GM19025 (cell line): ENCODE measurements at regions not wholly inside any gene's neighbourhood (a gene's known extent, or its start where the extent isn't known, plus 50 kb on each side); places are given as distances from the start of the nearest gene placed in this dataset.

ENCODE experiments used
- ATAC-seq: cut with Tn5 transposase; IDR thresholded peaks from one replicate; pipeline ENCODE4 v1.9.1; 2021; ENCODE audit warnings: mild to moderate bottlenecking, low read depth, moderate library complexity; ENCODE audit not compliant: unreplicated experiment

DNA sequence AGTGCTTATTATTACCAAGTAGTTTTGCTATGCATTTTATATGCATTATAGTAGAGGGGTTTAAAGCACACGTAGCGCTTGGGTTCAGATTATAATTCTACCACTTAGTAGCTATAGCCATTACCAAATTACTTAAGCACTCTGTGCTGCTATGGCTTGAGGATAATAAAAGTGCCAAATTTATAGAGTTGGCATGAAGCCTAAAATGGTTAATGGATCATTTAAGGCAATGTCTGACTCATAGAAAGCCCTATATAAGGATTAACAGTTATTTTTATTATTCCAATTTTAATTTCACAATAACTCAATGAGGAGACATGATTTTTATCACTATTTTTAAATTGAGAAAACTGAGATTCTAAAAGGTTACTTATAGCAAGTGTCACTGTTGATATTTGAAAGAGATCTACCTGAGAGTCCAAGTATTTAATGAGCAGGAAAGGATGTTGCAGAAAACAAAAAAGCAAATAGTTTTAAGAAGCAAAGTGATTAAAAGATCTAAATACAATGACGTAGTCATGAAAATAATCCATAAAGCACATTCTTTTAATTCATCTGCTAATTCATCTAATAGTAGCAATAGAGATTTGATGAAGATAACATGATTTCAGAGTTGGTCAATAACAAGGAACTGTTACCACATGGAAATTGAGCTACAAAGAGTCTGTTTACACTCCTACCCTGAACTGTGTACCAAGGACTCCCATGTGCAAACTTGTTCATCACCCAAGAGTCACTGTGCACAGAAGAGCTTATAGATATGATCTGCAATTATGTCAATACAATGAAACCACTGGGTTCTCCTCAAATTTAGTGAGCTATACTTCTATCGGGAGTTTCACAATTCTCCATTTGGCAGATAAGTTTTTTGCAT lies 78.8 kb upstream of the DTNA start:
- no peak for ATAC-seq

DNA sequence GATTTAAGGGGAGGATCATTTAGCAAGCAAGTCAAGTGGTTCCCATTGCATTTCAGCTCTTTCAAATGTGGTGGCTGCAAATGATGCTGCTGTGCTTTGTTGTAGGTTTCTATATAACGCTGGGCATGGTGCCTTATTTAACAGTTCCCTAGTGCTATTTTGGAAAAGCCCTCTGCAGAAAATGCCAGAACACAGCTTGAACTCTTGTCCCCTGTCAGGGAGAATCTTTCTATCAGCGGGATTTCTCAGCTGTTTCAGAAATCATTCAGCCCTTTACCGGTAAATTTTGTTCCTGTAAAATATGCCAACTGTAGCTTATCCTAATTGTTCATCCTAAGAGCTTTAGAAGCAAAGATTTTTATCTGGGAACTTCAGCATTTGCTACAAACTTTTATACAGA lies 77.8 kb upstream of the DTNA start:
- ATAC-seq: no peak

DNA sequence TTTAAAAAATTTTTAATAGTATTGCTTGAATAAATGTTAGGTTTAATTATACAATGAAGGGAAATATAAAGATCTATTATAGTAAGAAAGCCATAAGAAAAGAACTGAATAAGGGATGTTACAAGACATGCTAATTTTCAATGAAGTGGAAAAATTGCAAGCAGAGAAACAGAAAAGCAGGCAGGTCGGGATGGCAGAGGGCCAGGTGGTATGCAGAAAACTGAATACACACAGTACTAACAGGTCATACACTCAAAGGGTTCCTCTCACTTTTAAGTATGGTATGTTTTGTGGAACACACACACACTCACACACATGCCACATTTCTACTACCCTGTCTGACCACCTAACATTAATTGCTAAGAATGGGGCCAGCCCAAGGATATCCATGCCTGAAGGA lies 76.7 kb upstream of the DTNA start:
- no peak for ATAC-seq

DNA sequence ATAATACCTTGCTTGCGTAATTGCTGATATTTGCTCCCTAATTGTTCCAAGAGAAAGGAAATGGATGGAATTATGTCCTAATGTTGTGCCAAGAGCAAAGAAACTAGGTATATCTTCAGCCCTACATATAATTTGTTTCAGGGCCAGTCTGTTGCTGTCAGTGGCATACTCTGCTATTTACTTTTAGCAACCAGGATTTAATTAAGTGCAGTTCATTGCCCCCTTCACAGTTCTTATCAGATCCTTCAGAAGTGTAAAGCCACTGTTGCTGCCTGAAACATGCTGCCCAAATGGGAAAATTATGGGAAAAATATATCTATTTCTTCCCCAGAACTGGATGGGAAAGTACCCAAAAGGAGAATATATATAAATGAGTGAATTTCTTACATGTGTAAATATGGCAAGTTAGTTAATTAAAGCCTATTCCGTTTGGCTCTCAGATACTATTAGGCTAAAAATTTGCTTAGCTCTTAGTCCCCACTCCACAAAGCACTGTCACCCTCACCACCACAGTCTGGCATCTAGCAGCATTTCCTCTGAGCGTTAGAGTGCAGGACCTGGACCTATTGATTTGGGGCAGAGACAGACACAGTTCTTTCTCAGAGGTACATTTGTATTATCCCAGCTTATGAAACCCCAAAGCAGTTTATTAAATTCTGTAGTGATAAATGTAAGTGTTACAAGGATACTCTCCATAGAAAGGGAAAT lies 72.8 kb upstream of the DTNA start:
- ATAC-seq: no peak

DNA sequence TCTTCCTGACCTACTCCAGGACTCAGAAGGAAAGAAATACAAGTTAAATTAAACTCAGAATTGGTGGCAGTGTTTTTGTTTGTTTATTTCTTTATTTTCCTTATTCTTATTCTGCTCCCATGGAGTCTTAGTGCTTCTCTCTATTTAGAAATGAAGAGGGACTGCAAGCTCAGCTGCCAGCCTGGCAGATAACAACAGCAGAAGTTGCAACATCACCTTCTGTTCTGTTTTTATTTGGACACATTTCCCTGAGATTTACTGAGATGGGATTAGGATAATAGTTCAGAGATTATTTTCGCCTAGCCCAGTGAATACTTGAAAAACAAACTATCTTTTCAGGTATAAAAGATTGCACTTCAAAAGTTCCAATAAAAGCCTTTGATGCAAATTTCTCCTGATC lies 70.4 kb upstream of the DTNA start:
- no peak for ATAC-seq

DNA sequence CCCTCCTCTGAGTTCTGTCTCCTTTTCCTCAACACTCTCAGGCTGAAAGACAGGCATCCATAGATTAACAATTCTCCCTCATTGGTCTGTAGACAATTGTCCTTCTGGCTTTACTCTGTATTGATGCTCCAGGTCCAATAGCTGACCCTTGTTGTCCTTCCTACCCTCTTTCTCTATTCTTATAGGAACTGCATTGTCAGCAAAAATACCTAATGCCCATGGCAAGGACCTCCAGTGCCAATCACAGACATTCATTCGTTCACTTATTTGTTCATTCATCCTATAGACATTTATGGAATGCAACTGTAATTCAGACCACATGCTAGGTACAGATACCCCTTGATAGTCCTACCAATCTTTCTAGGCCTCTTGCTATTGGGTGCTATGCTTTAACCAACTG lies 69.8 kb upstream of the DTNA start:
- ATAC-seq: no peak

DNA sequence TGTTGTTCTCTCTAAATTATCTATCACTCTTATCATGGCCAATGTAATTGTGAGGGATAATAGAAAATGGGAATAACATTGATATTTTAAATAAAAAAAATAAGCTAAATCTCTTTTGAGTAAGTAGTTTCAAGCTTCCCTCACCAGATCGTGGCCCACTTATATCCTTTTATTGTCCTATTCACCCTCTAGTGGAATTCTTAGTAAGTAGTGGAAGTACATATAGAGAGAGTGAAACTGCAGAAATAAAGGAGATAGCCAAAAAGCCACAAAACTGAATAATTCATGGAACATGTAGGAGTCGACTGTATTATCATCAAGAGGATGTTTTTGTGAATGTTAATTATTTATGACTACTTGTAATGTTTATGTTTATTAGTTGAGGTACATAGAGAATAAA lies 66.1 kb upstream of the DTNA start:
- no peak for ATAC-seq

DNA sequence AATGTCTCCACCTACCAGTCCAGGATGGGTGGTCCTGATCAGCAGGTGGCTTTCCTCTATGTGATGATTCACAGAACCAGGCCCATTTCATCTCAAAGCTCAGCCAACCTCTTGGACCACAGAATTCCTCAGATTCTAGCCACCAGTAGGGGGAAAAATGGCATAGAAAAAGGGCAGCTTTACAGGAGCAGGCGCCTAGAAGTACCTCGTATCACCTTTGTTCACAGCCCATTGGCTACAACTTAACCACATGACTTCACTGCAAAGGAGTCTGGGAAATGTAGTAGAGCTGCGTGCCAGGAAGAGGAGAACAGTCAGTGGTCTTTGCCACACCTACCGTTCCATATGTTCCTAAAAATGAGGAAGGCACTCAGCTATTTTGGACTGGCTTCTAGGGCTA lies 62.8 kb upstream of the DTNA start:
- peak; percentile 73 for ATAC-seq

DNA sequence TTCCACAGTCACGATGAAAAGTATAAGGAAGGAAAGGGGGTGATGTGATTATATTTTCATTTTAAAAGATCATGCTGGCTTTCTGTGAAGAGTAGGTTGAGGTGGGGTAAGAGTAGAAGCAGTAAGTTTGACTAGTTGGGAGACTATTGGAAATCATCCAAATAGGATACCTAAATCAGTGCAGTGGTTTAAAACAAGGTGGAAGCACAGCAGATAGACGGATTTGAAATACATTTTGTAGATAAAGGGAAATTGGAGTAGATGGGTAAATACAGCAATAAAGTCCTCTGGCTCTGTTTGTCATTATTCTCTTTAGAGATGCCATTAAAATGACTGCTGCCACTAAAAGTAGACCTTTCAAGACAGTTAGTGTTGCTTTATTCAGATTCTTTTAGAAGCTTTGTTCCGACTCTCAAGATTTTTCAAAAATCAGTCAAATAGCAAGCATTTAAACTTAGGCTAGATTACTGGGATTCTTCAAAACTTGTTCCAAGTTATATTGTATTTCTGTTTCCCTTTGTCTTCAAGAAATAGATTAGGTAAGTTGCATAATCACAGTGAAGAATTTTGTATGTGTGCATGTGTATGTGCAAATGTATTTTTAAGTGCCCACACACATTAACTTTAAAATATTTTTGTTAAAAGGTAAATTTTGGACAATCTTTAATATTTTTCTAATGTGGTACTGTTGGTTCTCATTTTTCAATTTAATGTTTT lies 61.7 kb upstream of the DTNA start:
- no peak for ATAC-seq

DNA sequence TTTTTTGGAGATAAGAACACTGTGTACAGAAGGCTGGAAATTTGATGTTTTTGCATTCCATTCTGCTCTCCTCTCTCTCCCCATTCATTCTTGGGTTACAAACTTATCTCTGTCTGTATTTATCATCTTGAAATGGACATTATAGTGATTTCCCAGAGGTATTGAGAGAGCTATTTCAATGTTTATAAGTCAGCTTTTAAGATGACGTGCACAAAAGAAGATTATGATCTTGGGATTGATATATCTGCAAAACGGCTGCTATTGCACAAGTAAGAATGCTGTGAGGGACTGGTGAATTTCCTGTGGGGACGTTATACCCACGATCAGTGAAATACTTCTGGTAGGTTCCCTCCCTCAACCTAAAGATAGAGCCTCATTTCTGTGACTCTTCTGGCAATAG lies 61.0 kb upstream of the DTNA start:
- ATAC-seq: no peak

DNA sequence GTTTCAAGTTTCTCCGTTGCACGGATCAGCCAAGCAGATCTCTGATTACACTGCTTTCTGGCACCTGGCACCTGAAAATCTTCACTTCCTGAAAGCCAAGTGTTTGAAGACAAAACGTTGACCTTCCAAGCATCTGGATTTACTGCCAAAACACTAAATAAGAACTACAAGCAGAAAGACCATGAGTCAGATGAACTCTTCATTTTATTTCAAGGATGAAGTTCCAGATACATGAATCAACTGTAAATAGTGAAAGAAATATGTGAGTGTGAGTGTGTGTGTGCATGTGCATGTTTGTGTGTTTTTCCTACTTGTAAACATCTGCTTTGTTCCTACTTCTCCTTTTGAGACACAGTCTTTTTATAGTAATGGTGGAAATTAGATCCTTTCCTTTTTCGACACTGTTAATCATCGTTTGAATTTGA lies 60.0 kb upstream of the DTNA start:
- no peak for ATAC-seq

DNA sequence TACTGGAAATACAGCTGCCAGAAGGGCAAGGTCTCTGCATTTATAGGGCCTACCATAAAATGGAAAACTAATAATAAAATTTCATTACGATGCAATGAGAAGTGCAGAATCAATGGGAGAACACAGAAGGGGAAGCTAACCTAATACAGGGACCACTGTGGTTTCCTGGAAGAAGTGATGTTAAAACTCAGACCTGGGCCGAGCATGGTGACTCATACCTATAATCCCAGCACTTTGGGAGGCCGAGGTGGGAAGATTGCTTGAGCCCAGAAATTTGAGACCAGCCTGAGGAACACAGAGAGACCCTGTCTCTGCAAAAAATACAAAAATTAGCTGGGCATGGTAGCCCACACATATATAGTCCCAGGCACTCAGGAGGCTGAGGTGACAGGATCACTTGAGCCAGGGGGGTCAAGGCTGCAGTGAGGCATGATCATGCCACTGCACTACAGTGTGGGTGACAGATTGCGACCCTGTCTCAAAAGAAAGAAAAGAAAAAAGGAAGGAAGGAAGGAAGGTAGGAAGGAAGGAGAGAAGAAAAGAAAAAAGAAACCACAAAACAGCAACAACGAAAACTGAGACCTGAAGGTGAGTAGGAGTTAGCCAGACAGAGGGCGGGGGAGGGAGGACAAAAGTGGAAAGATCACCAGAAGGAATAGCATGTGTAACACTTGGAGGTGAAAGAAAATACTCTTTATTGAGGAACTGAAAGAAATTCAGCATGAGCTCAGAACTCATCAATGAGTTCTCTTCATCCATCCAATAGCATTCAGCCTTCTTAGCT lies 58.3 kb upstream of the DTNA start:
- ATAC-seq: no peak

DNA sequence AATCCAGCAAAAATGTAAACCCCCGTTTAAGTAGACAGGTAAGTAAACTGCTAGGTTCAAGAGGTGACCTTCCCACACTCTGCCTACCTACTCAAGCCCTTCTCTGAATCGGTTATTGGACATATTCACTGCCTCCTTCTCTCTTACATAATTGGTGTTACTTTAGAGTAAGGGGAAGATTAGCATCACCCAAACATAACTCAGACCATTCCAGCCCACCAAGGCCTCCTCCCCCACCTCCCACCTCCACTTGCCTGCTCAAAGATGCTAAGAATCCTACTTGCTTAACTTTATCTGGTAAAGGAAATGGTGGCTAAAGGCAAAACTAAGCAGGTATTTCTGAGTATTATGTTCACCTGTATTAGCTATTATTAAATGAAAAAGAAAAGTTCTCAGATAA lies 55.0 kb upstream of the DTNA start:
- no peak for ATAC-seq

DNA sequence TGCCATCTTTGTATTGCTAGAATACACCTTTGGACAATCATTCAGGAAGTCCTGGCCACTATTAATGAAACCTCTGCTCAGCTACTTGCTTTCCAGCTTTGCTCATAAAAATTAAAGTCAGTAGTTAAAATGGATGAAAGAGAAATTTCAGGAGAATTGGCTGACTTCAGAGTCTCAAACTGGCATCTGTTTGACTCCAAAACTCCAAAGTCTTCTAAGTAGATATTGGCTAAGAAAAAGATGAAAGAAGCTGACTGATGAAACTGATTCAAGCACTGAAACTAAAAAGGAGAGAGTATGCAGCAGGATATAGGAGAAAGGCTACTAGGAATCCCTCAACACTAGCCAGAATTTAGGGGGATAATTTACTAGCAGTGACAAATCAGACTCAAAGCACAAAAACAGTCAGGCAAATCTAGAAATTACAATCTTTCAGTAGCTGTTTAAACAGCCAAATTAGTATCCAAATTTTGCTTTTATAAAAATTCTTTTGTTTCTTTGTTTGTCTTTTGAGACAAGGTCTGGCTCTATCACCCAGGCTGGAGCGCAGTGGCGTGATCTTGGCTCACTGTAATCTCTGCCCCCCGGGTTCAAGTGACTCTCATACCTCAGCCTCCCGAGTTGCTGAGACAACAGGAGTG lies 52.1 kb upstream of the DTNA start:
- no peak for ATAC-seq

DNA sequence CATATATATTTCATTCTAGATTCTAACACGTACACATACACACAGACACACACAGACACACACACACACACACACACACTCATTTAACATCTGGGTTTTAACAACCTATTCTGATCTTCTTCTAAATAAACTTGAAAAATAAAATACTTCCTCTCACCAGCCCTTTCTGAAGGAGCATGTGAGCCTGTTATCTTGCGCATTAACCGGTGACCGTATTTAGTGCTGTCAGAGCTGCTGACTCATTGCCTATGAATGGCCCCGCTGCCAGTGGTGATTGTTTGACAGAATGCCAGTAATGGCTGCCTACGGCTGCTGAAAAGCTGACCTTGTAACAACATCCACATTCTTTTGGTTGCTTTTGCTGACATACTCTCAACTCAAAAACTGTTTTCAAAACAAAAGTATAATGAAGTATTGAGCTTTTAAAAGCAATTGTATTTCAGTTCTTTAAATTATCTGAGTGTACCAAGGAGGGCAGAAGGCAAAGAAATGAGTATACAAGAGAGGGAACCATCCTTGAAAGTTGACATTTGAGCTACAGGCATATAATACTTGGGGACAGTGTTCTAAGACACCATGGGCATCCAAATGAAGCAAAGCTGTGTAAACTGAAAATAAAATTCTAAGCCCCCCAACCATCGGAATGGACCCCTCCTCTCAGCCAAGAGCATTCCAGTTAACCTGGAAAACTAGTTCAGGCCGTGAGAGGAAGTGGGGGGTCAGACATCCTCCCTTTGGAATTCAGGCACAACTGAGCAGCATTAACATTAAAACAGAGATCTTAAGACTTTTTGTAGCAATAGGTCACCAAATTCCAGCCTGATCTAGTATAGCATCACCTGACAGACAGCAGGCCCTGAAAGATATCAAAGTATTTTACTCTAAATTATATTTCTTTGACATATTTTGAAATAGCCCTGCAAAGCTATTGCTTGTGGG lies 50.2 kb upstream of the DTNA start:
- no peak for ATAC-seq
